Central memory CD8-positive, alpha-beta T cell (primary cell): ENCODE measurements at regions not wholly inside any gene's neighbourhood (a gene's known extent, or its start where the extent isn't known, plus 50 kb on each side); places are given as distances from the start of the nearest gene placed in this dataset.
A peak's percentile ranks its signal among the peaks of the same experiment; 100 is the strongest.

Experiments used
- ATAC-seq: fragments of 150-1000 bp; cut with Tn5 transposase; replicated peaks from 2 replicates; pipeline ENCODE4 v1.10.0; 2022; ENCODE audit warnings: mild to moderate bottlenecking, moderate FRiP score, moderate number of reproducible peaks; ENCODE audit not compliant: poor library complexity, severe bottlenecking; ENCODE audit errors: extremely low read depth
- DNase-seq, 2 donors: peaks; one replicate each; pipeline ENCODE4 v3.0.0; 2021; ENCODE audit warnings: low spot score in 2 of 2
- H3K27ac Mint-ChIP-seq: one replicate; pipeline ENCODE4 v1.8.0; 2022; ENCODE audit warnings: low read depth, mild to moderate bottlenecking, moderate library complexity, mixed read lengths
- H3K27me3 Mint-ChIP-seq: one replicate; pipeline ENCODE4 v1.8.0; 2022; ENCODE audit warnings: mixed read lengths
- H3K36me3 Mint-ChIP-seq: one replicate; pipeline ENCODE4 v1.8.0; 2022; ENCODE audit warnings: mild to moderate bottlenecking, moderate library complexity, mixed read lengths; ENCODE audit not compliant: insufficient read depth
- H3K4me1 Mint-ChIP-seq: one replicate; pipeline ENCODE4 v1.8.0; 2022; ENCODE audit warnings: mixed read lengths
- H3K4me3 Mint-ChIP-seq: one replicate; pipeline ENCODE4 v1.8.0; 2022; ENCODE audit warnings: mild to moderate bottlenecking, moderate library complexity, mixed read lengths
- H3K9me3 Mint-ChIP-seq: one replicate; pipeline ENCODE4 v1.8.0; 2022; ENCODE audit warnings: mixed read lengths

DNA sequence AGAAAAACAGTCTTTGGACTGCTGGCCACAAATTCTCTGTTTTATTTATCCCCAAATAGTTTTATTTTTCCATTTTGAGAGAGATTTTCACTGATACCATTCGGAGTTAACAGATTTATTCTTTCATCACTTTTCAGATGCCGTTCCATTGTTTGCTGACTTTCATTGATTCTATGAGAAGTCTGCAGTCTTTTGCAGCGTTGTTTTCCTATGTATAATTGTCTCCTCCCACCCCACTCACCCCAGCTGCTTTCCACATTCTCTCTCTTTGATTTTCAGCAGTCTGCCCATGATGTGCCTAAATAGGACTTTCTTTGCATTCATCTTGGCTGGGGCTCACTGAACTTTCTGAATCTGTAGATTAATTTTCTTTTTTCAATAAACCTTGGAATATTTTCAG lies 107.6 kb downstream of the C9orf50 start:
- H3K4me3 Mint-ChIP-seq: no peak overlapping the region
- H3K27me3 Mint-ChIP-seq: no peaks in the 10 kb centered on the region
- ATAC-seq (no peak), DNase-seq (no peak)
- H3K9me3 Mint-ChIP-seq: peaks cover 7% of the 10 kb centered on the region
- H3K36me3 Mint-ChIP-seq: no peaks in the 10 kb centered on the region
- H3K4me1 Mint-ChIP-seq: no peaks in the 10 kb centered on the region
- no peak overlapping the region for H3K27ac Mint-ChIP-seq

DNA sequence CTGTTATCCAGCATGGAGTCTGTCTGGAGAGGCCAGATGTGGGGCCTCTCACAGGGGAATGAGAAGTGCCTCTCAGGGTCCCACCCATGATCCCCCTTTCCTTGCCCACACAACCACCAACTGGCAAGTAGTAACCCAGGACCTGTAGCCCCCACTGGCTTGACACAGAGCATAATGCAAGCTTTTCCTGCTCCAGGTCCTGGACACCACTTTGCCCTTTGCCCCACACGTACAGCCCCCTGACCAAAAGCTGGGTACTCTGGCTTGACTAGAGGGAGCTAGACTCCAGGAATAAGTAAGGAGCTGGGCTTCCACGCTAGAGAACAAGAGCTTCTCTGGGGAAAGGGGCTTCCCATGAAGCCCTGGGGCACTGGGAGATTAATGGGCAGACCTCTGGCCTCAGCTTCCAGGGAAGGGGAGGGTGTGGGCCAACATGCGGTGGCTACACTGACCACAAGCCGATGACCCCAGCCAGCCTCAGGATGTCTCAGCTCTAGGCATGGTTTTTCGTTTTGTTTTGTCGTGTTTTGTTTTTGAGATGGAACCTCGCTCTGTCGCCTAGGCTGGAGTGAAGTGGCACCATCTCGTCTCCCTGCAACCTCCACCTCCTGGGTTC lies 109.5 kb downstream of the C9orf50 start:
- Mint-ChIP-seq H3K4me3 (no peak overlapping the region), H3K4me1 (no peaks in the 10 kb centered on the region), H3K36me3 (peaks cover 1% of the 10 kb centered on the region), H3K27me3 (no peaks in the 10 kb centered on the region), H3K27ac (no peak overlapping the region), H3K9me3 (peaks cover 7% of the 10 kb centered on the region)
- DNase-seq: no peak
- ATAC-seq: no peak

DNA sequence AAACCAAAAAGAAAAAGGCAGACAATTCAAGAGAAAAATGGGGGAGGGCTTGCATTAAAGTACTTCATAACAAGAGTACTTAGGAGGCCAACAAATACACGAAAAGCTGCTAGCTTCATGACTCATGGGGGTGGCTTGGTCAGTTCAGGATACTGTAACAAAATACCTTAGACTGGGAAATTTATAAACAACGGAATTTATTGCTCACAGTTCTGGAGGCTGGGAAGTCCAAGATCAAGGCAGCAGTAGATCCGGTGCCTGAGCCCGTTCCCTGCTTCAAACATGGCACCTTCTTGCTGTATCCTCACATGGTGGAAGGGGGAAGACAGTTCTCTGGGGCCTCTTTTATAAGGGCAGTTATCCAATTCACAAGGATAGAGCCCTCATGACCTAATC lies 111.4 kb downstream of the C9orf50 start:
- H3K4me3 Mint-ChIP-seq: no peak overlapping the region
- H3K4me1 Mint-ChIP-seq: peaks cover 4% of the 10 kb centered on the region
- DNase-seq (no peak), ATAC-seq (no peak)
- H3K36me3 Mint-ChIP-seq: peaks cover 1% of the 10 kb centered on the region
- no peak overlapping the region for H3K27ac Mint-ChIP-seq
- H3K9me3 Mint-ChIP-seq: peaks cover 7% of the 10 kb centered on the region
- H3K27me3 Mint-ChIP-seq: no peaks in the 10 kb centered on the region

DNA sequence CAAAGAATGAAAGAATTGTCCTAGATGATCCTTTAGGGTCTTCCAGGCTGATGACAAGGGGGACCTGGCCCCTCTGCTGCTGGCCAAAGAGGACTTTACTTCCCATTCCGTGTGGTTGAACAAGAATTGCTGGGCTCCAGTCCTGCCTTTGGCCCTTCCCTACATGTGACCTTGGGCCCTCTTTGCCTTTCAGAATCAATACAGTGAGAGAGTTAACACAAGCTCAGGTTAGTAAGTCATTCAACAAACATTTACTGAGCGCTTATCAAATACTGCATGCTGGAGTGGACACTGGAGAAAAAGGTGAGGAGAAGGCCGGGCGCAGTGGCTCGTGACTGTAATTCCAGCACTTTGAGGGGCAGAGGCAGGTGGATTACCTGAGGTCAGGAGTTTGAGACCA lies 113.1 kb downstream of the C9orf50 start:
- H3K27me3 Mint-ChIP-seq: no peaks in the 10 kb centered on the region
- no peak overlapping the region for H3K4me3 Mint-ChIP-seq
- H3K36me3 Mint-ChIP-seq: peaks cover 2% of the 10 kb centered on the region
- no peaks in the 10 kb centered on the region for H3K9me3 Mint-ChIP-seq
- no peak overlapping the region for H3K27ac Mint-ChIP-seq
- DNase-seq (no peak), ATAC-seq (no peak)
- peaks cover 7% of the 10 kb centered on the region for H3K4me1 Mint-ChIP-seq

GRCh38 chr9:129506892-129507291 lies 114.0 kb downstream of the C9orf50 start:
- Mint-ChIP-seq H3K4me1 (peaks cover 7% of the 10 kb centered on the region), H3K27me3 (no peaks in the 10 kb centered on the region), H3K27ac (no peak overlapping the region), H3K4me3 (no peak overlapping the region), H3K36me3 (peaks cover 5% of the 10 kb centered on the region), H3K9me3 (no peaks in the 10 kb centered on the region)
- DNase-seq (no peak), ATAC-seq (no peak)

GRCh38 chr9:129506041-129506440 lies 114.9 kb downstream of the C9orf50 start:
- no peak for ATAC-seq
- peaks cover 8% of the 10 kb centered on the region for H3K36me3 Mint-ChIP-seq

GRCh38 chr9:129505270-129505902 lies 115.5 kb downstream of the C9orf50 start:
- H3K27me3 Mint-ChIP-seq: no peaks in the 10 kb centered on the region
- ATAC-seq: no peak
- no peak overlapping the region for H3K27ac Mint-ChIP-seq
- peaks cover 7% of the 10 kb centered on the region for H3K4me1 Mint-ChIP-seq
- H3K36me3 Mint-ChIP-seq: peaks cover 8% of the 10 kb centered on the region
- DNase-seq: no peak
- no peaks in the 10 kb centered on the region for H3K9me3 Mint-ChIP-seq
- no peak overlapping the region for H3K4me3 Mint-ChIP-seq

More at GRCh38 chr9:129506041-129506440, 114.9 kb downstream of the C9orf50 start:
- H3K9me3 Mint-ChIP-seq: no peaks in the 10 kb centered on the region
- H3K4me1 Mint-ChIP-seq: peaks cover 7% of the 10 kb centered on the region
- H3K27me3 Mint-ChIP-seq: no peaks in the 10 kb centered on the region
- DNase-seq: no peak
- no peak overlapping the region for H3K4me3 Mint-ChIP-seq
- no peak overlapping the region for H3K27ac Mint-ChIP-seq

DNA sequence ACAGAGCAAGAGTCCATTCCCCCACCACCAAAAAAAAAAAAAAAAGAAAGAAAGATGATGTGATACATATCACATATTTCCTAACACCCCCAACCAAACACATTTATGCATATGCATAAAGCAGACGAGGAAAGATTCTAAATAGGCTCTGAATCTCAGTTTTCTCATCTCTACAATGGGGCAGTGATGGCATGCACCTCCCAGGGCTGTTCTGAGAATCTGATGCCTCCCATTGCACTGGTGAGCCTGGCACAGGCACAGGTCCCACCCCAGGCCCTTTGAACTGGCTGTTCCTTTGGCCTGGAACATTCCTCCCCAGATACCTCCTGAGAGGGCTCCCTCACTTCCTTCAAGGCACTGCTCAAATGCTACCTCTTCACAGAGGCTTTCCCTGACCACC lies 116.5 kb downstream of the C9orf50 start:
- Mint-ChIP-seq H3K36me3 (peaks cover 8% of the 10 kb centered on the region), H3K27ac (no peak overlapping the region), H3K9me3 (no peaks in the 10 kb centered on the region), H3K27me3 (no peaks in the 10 kb centered on the region), H3K4me1 (peaks cover 7% of the 10 kb centered on the region), H3K4me3 (no peak overlapping the region)
- ATAC-seq: no peak
- no peak for DNase-seq

DNA sequence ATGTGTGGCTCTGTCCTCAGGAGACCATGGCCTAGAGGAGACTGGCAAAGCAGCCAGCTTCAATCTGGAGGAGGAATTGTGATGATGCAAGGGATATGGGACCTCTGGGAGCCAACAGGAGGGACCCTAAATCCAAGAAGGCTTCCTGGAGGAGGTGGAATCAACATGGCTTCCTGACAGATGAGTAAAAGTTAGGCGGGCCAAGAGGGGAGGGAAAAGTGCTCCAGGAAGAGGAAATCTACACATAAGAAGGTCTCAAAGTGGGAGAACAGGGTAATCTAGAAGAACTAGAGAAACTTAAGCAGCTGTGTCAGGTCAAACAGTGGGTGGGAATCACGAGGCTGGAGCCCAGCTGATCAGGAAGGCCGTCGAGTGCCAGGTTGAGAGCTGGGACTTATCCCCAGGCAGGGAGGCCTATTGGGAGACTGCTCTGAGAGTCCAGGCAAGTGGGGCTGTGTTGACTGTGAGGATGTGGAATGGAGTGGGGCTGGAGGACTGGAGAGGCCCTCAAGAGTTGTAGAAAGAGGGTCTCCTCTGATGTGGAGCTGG lies 119.1 kb downstream of the C9orf50 start:
- no peaks in the 10 kb centered on the region for H3K9me3 Mint-ChIP-seq
- H3K4me3 Mint-ChIP-seq: no peak overlapping the region
- H3K27ac Mint-ChIP-seq: no peak overlapping the region
- peaks cover 15% of the 10 kb centered on the region for H3K4me1 Mint-ChIP-seq
- ATAC-seq: no peak
- H3K36me3 Mint-ChIP-seq: peaks cover 14% of the 10 kb centered on the region
- DNase-seq: no peak
- no peaks in the 10 kb centered on the region for H3K27me3 Mint-ChIP-seq

- Mint-ChIP-seq H3K27ac (peak overlapping the region; percentile 16), H3K4me1 (peaks cover 19% of the 10 kb centered on the region), H3K36me3 (peaks cover 15% of the 10 kb centered on the region), H3K27me3 (no peaks in the 10 kb centered on the region), H3K9me3 (no peaks in the 10 kb centered on the region), H3K4me3 (no peak overlapping the region)
- no peak for DNase-seq
- no peak for ATAC-seq
Measured at GRCh38 chr9:129500863-129501770, 119.8 kb downstream of the C9orf50 start.

DNA sequence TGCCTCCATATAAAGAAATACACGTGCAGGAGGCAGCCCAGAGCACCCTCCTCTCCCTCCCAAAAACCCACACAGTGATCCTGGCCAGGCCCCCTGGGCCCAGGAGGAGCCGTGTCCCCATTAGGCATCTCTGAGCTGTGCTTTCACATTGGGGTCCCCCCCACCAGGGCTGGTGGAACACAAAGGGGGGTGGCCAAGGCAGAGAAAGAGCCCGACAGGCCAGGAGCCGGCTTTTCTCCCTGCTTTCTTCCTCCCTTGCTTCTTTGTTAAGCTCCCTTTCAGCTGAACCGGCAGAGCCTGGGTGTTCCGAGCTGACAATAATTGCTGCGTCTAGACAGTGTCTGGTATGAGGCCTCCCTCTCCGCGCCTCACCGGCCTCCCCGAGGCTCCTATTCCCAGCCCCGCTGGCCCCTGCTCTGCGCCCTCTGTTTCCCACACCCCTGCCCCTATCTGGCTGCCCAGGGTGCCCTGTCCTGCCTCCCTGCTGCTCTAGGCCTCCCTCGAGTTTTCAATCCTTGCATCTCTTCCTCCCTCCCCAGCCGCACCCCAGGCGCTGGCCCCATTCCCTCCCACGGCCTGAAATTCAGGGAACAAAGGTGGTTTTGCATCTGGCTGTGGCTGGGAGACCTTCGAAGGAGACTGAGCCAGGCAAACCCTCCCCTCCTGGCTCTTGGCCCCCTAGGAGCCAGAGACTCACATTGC lies 120.6 kb downstream of the C9orf50 start:
- DNase-seq (no peak), ATAC-seq (no peak)
- Mint-ChIP-seq H3K4me1 (peaks cover 19% of the 10 kb centered on the region), H3K36me3 (peaks cover 15% of the 10 kb centered on the region), H3K4me3 (no peak overlapping the region), H3K9me3 (no peaks in the 10 kb centered on the region), H3K27me3 (no peaks in the 10 kb centered on the region), H3K27ac (peak overlapping the region; percentile 16)
